ENCODE measurements at regions not wholly inside any gene's neighbourhood (a gene's known extent, or its start where the extent isn't known, plus 50 kb on each side); places are given as distances from the start of the nearest gene placed in this dataset.

DNA sequence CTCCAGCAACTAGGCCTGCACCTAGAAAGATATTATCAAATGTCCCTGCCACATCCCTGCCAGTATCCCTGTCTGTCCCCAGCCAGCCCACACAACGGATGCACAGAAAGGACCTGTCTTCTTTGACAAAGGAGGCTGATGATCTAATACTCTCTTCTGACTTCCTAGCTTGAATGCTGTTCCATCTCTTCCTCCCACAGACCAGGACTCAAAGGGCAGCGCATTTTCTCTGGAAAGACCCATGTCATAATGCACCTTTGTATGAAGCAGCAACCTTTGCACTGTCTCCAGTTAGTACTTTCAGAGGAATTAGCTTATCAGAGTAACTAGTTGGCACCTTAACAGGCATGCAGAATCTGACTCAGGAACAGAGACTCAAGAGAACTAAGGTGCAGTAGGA lies 53.3 kb upstream of the TAF8 start:
- DNase-seq (ENCODE audit: low read depth), result no peak
- TF ChIP-seq, protein P1, sequence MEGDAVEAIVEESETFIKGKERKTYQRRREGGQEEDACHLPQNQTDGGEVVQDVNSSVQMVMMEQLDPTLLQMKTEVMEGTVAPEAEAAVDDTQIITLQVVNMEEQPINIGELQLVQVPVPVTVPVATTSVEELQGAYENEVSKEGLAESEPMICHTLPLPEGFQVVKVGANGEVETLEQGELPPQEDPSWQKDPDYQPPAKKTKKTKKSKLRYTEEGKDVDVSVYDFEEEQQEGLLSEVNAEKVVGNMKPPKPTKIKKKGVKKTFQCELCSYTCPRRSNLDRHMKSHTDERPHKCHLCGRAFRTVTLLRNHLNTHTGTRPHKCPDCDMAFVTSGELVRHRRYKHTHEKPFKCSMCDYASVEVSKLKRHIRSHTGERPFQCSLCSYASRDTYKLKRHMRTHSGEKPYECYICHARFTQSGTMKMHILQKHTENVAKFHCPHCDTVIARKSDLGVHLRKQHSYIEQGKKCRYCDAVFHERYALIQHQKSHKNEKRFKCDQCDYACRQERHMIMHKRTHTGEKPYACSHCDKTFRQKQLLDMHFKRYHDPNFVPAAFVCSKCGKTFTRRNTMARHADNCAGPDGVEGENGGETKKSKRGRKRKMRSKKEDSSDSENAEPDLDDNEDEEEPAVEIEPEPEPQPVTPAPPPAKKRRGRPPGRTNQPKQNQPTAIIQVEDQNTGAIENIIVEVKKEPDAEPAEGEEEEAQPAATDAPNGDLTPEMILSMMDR (IDR thresholded peaks at IDR 0.05; ENCODE audit: insufficient read depth, low read depth, low read length), result no peak
- ChIA-PET CTCF (interaction anchor here (0.7 kb wide), 1 partner anchor 47 kb away, joined by 3 read pairs; no protein-coding TSS in a partner anchor), POLR2A (no interaction called here)
- no peak overlapping the region for H3K4me3 ChIP-seq (ENCODE audit: low read depth, low read length)
- H3K36me3 ChIP-seq (ENCODE audit: control insufficient read depth, insufficient read depth, low read length), result no peaks in the 10 kb centered on the region
- no peaks in the 10 kb centered on the region for H3K27me3 ChIP-seq (ENCODE audit: control insufficient read depth, insufficient read depth, low read length)

DNA sequence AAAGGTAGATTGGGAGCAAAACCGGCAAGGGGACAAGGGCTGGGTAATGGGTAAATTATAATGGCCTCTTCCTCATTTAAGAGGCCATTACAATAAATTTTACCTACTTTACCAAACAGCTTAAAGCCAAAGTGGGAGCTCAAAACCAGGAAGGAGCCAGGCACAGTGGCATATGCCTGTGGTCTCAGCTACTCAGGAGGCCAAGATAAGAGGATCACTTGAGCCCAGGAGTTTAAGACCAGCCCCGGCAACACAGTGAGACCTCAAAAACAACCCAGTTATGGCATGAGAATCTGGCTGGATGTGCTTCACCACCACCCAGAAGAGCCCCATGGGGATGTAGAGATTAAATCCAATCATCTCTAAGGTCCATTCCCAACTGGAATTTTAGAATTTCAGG lies 52.9 kb upstream of the TAF8 start:
- TF ChIP-seq, protein P1 (IDR thresholded peaks at IDR 0.05; ENCODE audit: insufficient read depth, low read depth, low read length), result no peak
- Histone ChIP-seq H3K27me3 (ENCODE audit: control insufficient read depth, insufficient read depth, low read length) (no peaks in the 10 kb centered on the region), H3K4me3 (ENCODE audit: low read depth, low read length) (no peak overlapping the region), H3K36me3 (ENCODE audit: control insufficient read depth, insufficient read depth, low read length) (no peaks in the 10 kb centered on the region)
- POLR2A ChIA-PET, result no interaction called here
- DNase-seq (ENCODE audit: low read depth), result no peak
- CTCF ChIA-PET, result interaction anchor here (0.7 kb wide), 1 partner anchor 47 kb away, joined by 3 read pairs; no protein-coding TSS in a partner anchor
